Heart right ventricle (tissue), 16 donors: ENCODE measurements at regions not wholly inside any gene's neighbourhood (a gene's known extent, or its start where the extent isn't known, plus 50 kb on each side); places are given as distances from the start of the nearest gene placed in this dataset.

Experiments used
- ATAC-seq, 8 donors: fragments of 200-7000 bp; cut with Tn5 transposase; one replicate each; pipeline ENCODE4 v1.9.1; 2020; ENCODE audit warnings: mild to moderate bottlenecking in 8 of 8, moderate library complexity in 8 of 8, moderate number of reproducible peaks in 1 of 8
- DNase-seq, 2 donors: peaks; one replicate each; pipeline ENCODE4 v3.0.0-alpha.2; 2020
- H3K27ac ChIP-seq, 10 donors: fragments of 200-600 bp; sonication (generic) in 2 of 10; one replicate each; pipeline versions ENCODE4 v1.5.0 to v1.8.0; 2020 to 2022; ENCODE audit warnings: mild to moderate bottlenecking in 3 of 10
- H3K27me3 ChIP-seq, 7 donors: fragments of 200-600 bp; one replicate each; pipeline ENCODE4 v1.8.0; 2021 to 2022; ENCODE audit warnings: mild to moderate bottlenecking in 2 of 7
- H3K36me3 ChIP-seq, 9 donors: fragments of 200-600 bp; sonication (generic) in 1 of 9; one replicate each; pipeline versions ENCODE4 v1.5.0 to v1.8.0; 2020 to 2022; ENCODE audit warnings: mild to moderate bottlenecking in 2 of 9
- H3K4me1 ChIP-seq, 9 donors: fragments of 200-600 bp; sonication (generic) in 1 of 9; one replicate each; pipeline versions ENCODE4 v1.5.0 to v1.8.0; 2020 to 2022; ENCODE audit warnings: mild to moderate bottlenecking in 4 of 9
- H3K4me3 ChIP-seq, 10 donors: fragments of 200-600 bp; sonication (generic) in 2 of 10; one replicate each; pipeline versions ENCODE4 v1.5.0 to v1.8.0; 2020 to 2022; ENCODE audit warnings: mild to moderate bottlenecking in 7 of 10, moderate library complexity in 2 of 10
- H3K9me3 ChIP-seq, 11 donors: fragments of 200-600 bp in 10 of 11; sonication (generic) in 2 of 11; one replicate each; pipeline versions ENCODE4 v1.5.0 to v1.8.0; 2013 to 2022; ENCODE audit warnings: mild to moderate bottlenecking in 2 of 11, control low read depth in 1 of 11, moderate library complexity in 1 of 11
- WGBS, 2 donors: extraction: QIAGEN DNeasy Blood & Tissue Kit; methylation state at CpG; one replicate each; pipeline ENCODE4 v1.1.7; 2013; ENCODE audit warnings: inconsistent platforms in 1 of 2; 5-methylcytosine and 5-hydroxymethylcytosine counted together
- intact Hi-C, 10 donors: fragments of 100-400 bp; cut with DNase I; formaldehyde crosslinking; loops; one replicate each; pipeline versions ENCODE4 v1.11.1 to v1.14.2; 2022
- TF ChIP-seq, protein P1 (sequence below), 9 donors: fragments of 200-600 bp; sonication (generic) in 2 of 9; IDR thresholded peaks; one replicate each; pipeline versions ENCODE4 v1.5.0 to v1.8.0; 2021 to 2022; ENCODE audit warnings: antibody characterized with exemption in 9 of 9, mild to moderate bottlenecking in 5 of 9, moderate library complexity in 1 of 9
- donor health status: Arrhythmogenic right ventricular cardiomyopathy.
- donor health status: ischemic (EF 13 %, LVEDD 7.1; RV severe dilation, severe dysfunction).
- donor health status: healthy with polysubstance abuse.
- donor health status: DM: no; HTN: yes; CAD: no.
- donor health status: DM: no; HTN: no; CAD: no.
- donor health status: ischemic (EF 25% LVEDD 6.9; RV normal size, moderate dysfunction).
- donor health status: ischemic (EF 25% LVEDD 5.7; RV mildly dilated, moderate dysfunction).
- donor health status: healthy.
- donor health status: DM: yes; HTN: yes; CAD: no.
- donor health status: Ischemic cardiomyopathy.
- donor health status: ischemic (EF 35%, LVEDD 5.7; RV mildly dilated, moderate dysfunction).
- donor health status: nonischemic (EF 11% LVEDD 7.7; RV severe dilation, severe dysfunction).
- donor health status: DM: yes; HTN: yes; CAD: no.
- donor health status: PGD.
- donor health status: ischemic (EF 29% LVEDD 5.4; RV normal size, mild dysfunction).
- donor health status: nonischemic (EF 23%, LVEDD 6.1; RV moderate dilation, normal function).

DNA sequence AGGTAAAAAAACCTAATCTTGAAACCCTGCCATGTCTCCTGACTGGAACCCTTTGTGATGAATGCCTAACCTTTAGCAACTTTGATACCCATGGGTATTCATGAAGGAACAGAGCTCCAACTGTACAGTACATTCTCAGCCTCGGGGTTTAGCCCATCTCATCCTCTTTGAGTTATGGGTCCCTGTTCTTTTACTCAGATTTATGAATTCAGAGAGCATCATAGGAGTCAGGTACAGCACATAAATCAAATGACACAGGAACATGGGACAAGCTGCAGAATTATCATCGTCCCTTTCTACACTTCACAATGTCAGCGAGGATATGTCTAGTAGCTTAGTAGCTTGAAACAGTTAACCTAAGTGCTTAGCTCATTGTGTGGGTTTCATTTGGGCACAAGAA is 527.4 kb downstream of the NOVA1 start:
- Histone ChIP-seq H3K9me3 (no peaks in the 10 kb centered on the region), H3K27ac (no peak overlapping the region), H3K27me3 (no peaks in the 10 kb centered on the region), H3K4me1 (no peaks in the 10 kb centered on the region), H3K36me3 (no peaks in the 10 kb centered on the region), H3K4me3 (no peak overlapping the region)
- intact Hi-C loops = no loop called here
- TF ChIP-seq, protein P1, sequence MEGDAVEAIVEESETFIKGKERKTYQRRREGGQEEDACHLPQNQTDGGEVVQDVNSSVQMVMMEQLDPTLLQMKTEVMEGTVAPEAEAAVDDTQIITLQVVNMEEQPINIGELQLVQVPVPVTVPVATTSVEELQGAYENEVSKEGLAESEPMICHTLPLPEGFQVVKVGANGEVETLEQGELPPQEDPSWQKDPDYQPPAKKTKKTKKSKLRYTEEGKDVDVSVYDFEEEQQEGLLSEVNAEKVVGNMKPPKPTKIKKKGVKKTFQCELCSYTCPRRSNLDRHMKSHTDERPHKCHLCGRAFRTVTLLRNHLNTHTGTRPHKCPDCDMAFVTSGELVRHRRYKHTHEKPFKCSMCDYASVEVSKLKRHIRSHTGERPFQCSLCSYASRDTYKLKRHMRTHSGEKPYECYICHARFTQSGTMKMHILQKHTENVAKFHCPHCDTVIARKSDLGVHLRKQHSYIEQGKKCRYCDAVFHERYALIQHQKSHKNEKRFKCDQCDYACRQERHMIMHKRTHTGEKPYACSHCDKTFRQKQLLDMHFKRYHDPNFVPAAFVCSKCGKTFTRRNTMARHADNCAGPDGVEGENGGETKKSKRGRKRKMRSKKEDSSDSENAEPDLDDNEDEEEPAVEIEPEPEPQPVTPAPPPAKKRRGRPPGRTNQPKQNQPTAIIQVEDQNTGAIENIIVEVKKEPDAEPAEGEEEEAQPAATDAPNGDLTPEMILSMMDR (IDR thresholded peaks at IDR 0.05) = no peak
- WGBS, 2 donors = 68 to 71% methylated on average over 3 of the region's 3 CpGs
- DNase-seq = no peak
- ATAC-seq = no peak

DNA sequence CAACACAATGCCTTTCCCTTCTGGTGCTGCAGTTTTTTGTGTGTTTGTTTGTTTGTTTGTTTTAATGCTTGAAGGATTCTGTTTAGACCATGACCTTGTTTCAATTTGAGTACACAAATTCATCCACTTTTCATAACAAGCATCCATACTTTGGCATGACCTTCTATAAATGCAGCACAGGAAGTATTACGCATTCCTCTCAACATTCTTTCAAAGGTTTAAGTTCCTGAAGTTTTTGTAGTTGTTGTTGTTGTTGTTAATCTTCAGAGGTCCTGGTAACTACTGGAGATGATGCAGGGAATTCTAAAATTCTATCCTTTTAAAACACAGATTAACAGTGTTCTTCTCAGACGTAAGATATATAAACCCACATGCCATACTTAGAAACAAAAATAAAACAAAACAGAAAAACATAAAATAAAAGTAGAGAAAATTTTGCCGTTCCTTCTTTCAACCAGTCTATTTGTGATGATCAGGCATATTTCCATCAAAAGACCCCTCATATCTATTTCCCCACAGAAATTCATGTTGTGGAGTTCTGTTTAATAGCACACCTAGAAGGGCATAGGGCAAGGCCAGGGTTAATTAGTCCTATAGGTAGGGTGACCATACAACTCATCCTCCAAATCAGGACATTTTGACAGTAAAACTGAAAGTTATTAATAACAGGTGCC is 529.9 kb downstream of the NOVA1 start:
- DNase-seq (no peak), ATAC-seq (no peak)
- Histone ChIP-seq H3K27ac (no peak overlapping the region), H3K36me3 (no peaks in the 10 kb centered on the region), H3K4me1 (no peaks in the 10 kb centered on the region), H3K27me3 (no peaks in the 10 kb centered on the region), H3K9me3 (no peaks in the 10 kb centered on the region), H3K4me3 (no peak overlapping the region)
- TF ChIP-seq, protein P1 (IDR thresholded peaks at IDR 0.05) = no peak
- intact Hi-C loops = no loop called here
- WGBS, 2 donors = 81 to 87% methylated on average over 3 of the region's 3 CpGs

DNA sequence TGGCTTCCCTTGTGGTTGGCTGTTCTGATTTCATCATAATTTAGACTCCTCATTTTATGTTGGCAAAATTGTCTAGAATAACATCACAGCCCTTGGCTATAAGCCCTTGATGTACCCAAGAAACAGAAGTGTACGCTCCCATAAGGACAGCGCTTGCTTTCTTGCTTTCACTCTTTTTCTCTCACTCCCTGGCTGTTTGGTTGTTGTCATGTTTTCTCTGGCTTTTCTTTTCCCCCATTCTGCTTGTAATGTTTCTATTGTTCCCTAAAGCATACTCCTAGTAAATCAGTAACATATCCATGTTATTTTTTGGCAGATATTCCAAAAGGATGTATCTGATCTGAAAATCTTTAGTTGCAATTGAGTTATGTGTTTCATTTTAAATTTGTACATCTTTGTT is 530.5 kb downstream of the NOVA1 start:
- WGBS, 2 donors = 88 to 100% methylated on average over 2 of the region's 2 CpGs
- ATAC-seq (no peak), DNase-seq (no peak)
- TF ChIP-seq, protein P1 (IDR thresholded peaks at IDR 0.05) = no peak
- Histone ChIP-seq H3K36me3 (no peaks in the 10 kb centered on the region), H3K4me3 (no peak overlapping the region), H3K9me3 (no peaks in the 10 kb centered on the region), H3K27ac (no peak overlapping the region), H3K4me1 (no peaks in the 10 kb centered on the region), H3K27me3 (no peaks in the 10 kb centered on the region)
- intact Hi-C loops = no loop called here

DNA sequence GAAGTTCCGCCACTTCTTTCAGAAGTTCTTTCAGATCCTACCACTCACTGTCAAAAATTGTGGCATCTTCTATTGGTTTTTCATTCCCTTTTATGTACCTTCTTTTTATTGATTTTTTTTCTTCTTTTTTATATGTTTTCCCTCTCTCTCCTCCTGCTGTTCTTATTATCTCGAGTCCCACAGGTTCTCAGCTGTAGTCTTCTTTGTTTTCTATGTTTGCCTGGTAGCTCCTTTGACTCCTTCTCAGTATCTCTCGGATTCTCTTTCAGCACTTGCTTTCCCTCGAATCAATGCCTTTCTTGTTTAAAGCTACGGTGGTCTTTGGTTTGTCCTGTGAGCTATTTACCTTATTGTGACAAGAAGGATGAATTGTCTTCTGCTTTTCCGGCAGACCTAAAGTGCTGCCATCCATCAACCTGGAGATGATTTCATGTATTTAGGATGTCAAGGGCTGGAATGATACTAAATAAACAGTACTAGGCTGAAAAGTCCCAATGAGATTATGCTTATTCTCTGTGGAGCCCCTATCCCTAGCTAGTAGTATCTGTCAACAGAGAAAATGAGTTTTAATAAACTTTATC is 541.7 kb downstream of the NOVA1 start:
- H3K27ac ChIP-seq = no peak overlapping the region
- intact Hi-C loops = no loop called here
- H3K36me3 ChIP-seq = no peaks in the 10 kb centered on the region
- ATAC-seq = no peak
- H3K27me3 ChIP-seq = no peaks in the 10 kb centered on the region
- TF ChIP-seq, protein P1 (IDR thresholded peaks at IDR 0.05) = no peak
- H3K4me3 ChIP-seq = no peak overlapping the region
- WGBS, 2 donors = 62 to 63% methylated on average over 6 of the region's 6 CpGs
- H3K4me1 ChIP-seq = no peaks in the 10 kb centered on the region
- no peak for DNase-seq
- H3K9me3 ChIP-seq = peaks cover 0 to 14% (median 0%) of the 10 kb centered on the region in 11 donors
